CD14-positive monocyte (primary cell): ENCODE measurements at regions not wholly inside any gene's neighbourhood (a gene's known extent, or its start where the extent isn't known, plus 50 kb on each side); places are given as distances from the start of the nearest gene placed in this dataset.
A peak's percentile ranks its signal among the peaks of the same experiment; 100 is the strongest.

Experiments used
- DNase-seq, 3 donors: peaks; one replicate each; pipeline ENCODE4 v3.0.0-alpha.2; 2011 to 2022
- H2AFZ ChIP-seq: 2 replicates; pipeline ENCODE4 v1.6.0; 2012; ENCODE audit warnings: mild to moderate bottlenecking, low read depth, low read length, inconsistent platforms; ENCODE audit not compliant: insufficient read depth, poor library complexity, severe bottlenecking
- H3K27ac ChIP-seq, 2 donors: 1 replicate in 1 of 2; 2 replicates in 1 of 2; pipeline ENCODE4 v1.5.1; 2012 to 2013; ENCODE audit warnings: low read length in 2 of 2, control low read depth in 1 of 2, inconsistent platforms in 1 of 2, low read depth in 1 of 2, mild to moderate bottlenecking in 1 of 2
- H3K27me3 ChIP-seq, 2 donors: one replicate each; pipeline versions ENCODE4 v1.6.0 to v1.6.1; 2011 to 2013; ENCODE audit warnings: low read length in 2 of 2; ENCODE audit not compliant: control insufficient read depth in 2 of 2, insufficient read depth in 2 of 2
- H3K36me3 ChIP-seq, 2 donors: replicated peaks in 1 of 2; 1 replicate in 1 of 2; 2 replicates in 1 of 2; pipeline versions ENCODE4 v1.5.1 to v1.6.1; 2012 to 2013; ENCODE audit warnings: low read length in 2 of 2, control low read depth in 1 of 2, inconsistent platforms in 1 of 2, mild to moderate bottlenecking in 1 of 2; ENCODE audit not compliant: insufficient read depth in 2 of 2, control insufficient read depth in 1 of 2
- H3K4me1 ChIP-seq, 2 donors: 1 replicate in 1 of 2; 2 replicates in 1 of 2; pipeline versions ENCODE4 v1.5.1 to v1.6.1; 2012 to 2013; ENCODE audit warnings: low read length in 2 of 2, control low read depth in 1 of 2, inconsistent platforms in 1 of 2, mild to moderate bottlenecking in 1 of 2, moderate library complexity in 1 of 2; ENCODE audit not compliant: insufficient read depth in 2 of 2, control insufficient read depth in 1 of 2
- H3K4me2 ChIP-seq: replicated peaks from 2 replicates; pipeline ENCODE3; 2012; ENCODE audit warnings: low read length, moderate library complexity, mild to moderate bottlenecking; ENCODE audit not compliant: poor library complexity, severe bottlenecking; ENCODE audit errors: extremely low read depth
- H3K4me3 ChIP-seq, 3 experiments: fragments of 200-600 bp in 1 of 3; sonication (generic) in 1 of 3; replicated peaks in 1 of 3; 1 replicate in 2 of 3; 2 replicates in 1 of 3; pipeline ENCODE4 v1.5.1; 2011 to 2013; ENCODE audit warnings: low read length in 3 of 3, mild to moderate bottlenecking in 3 of 3, control low read depth in 2 of 3, low read depth in 2 of 3, inconsistent platforms in 1 of 3, moderate library complexity in 1 of 3
- H3K79me2 ChIP-seq: 2 replicates; pipeline ENCODE4 v1.6.0; 2012; ENCODE audit warnings: mild to moderate bottlenecking, control low read depth, inconsistent platforms, low read length, moderate library complexity; ENCODE audit not compliant: insufficient read depth
- H3K9ac ChIP-seq: 2 replicates; pipeline ENCODE4 v1.6.0; 2017; ENCODE audit warnings: low read length, mild to moderate bottlenecking; ENCODE audit not compliant: insufficient read depth, poor library complexity, severe bottlenecking
- H3K9me3 ChIP-seq, 2 donors: replicated peaks in 1 of 2; 1 replicate in 1 of 2; 2 replicates in 1 of 2; pipeline versions ENCODE4 v1.5.1 to v1.6.1; 2012 to 2013; ENCODE audit warnings: low read length in 2 of 2, control low read depth in 1 of 2; ENCODE audit not compliant: control insufficient read depth in 1 of 2, insufficient read depth in 1 of 2
- H4K20me1 ChIP-seq: 2 replicates; pipeline ENCODE4 v1.6.0; 2012; ENCODE audit warnings: mild to moderate bottlenecking, low read length, control low read depth, moderate library complexity; ENCODE audit not compliant: insufficient read depth
- H3K27ac Mint-ChIP-seq, 7 donors: one replicate each; pipeline ENCODE4 v1.8.0; 2020; ENCODE audit warnings: mild to moderate bottlenecking in 7 of 7, mixed read lengths in 7 of 7, moderate library complexity in 6 of 7, inconsistent platforms in 2 of 7
- H3K27me3 Mint-ChIP-seq, 3 donors: one replicate each; pipeline ENCODE4 v1.8.0; 2021 to 2022; ENCODE audit warnings: low read depth in 3 of 3, mild to moderate bottlenecking in 3 of 3, mixed read lengths in 3 of 3, moderate library complexity in 3 of 3, inconsistent platforms in 1 of 3
- H3K36me3 Mint-ChIP-seq, 2 donors: one replicate each; pipeline ENCODE4 v1.8.0; 2020; ENCODE audit warnings: mixed read lengths in 2 of 2, inconsistent platforms in 1 of 2, mild to moderate bottlenecking in 1 of 2
- H3K4me1 Mint-ChIP-seq: one replicate; pipeline ENCODE4 v1.8.0; 2020; ENCODE audit warnings: mild to moderate bottlenecking, mixed read lengths
- H3K4me3 Mint-ChIP-seq, 2 donors: one replicate each; pipeline ENCODE4 v1.8.0; 2020; ENCODE audit warnings: mild to moderate bottlenecking in 2 of 2, mixed read lengths in 2 of 2, moderate library complexity in 1 of 2
- H3K9me3 Mint-ChIP-seq, 7 donors: one replicate each; pipeline ENCODE4 v1.8.0; 2020 to 2022; ENCODE audit warnings: mixed read lengths in 7 of 7, mild to moderate bottlenecking in 6 of 7, moderate library complexity in 6 of 7, inconsistent platforms in 2 of 7
- WGBS: methylation state at CpG from one replicate; pipeline ENCODE4 v1.1.5; 2013; ENCODE audit warnings: missing lambda C conversion rate; ENCODE audit not compliant: insufficient coverage; 5-methylcytosine and 5-hydroxymethylcytosine counted together
- intact Hi-C, 2 donors: fragments of 100-400 bp; cut with micrococcal nuclease; formaldehyde crosslinking; loops; one replicate each; pipeline versions ENCODE4 v1.15.0 to v1.15.1; 2023
- TF ChIP-seq, protein P1 (sequence below): fragments of 200-600 bp; IDR thresholded peaks from one replicate; pipeline ENCODE4 v1.8.0; 2022; ENCODE audit warnings: antibody characterized with exemption, mild to moderate bottlenecking

DNA sequence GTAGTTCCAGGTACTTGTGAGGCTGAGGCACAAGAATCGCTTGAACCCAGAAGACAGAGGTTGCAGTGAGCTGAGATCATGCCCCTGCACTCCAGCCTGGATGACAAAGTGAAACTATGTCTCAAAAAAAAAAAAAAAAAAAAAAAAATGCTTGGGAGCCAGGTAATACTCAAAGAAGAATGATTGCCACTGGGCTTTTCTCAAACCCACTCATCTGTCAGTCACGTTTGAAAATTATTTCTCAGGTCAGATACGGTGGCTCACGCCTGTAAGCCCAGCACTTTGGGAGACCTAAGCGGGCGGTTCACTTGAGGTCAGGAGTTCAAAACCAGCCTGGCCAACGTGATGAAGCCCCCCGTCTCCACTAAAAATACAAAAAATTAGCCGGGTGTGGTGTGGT lies 155.7 kb downstream of the RELL1 start:
- Mint-ChIP-seq H3K36me3 (no peaks in the 10 kb centered on the region), H3K4me3 (no peak overlapping the region), H3K4me1 (peaks cover 8% of the 10 kb centered on the region), H3K9me3 (peaks cover 0 to 3% (median 0%) of the 10 kb centered on the region in 7 donors), H3K27me3 (peaks cover 0 to 4% (median 1%) of the 10 kb centered on the region in 3 donors), H3K27ac (no peak overlapping the region)
- Histone ChIP-seq H3K27ac (no peak overlapping the region), H3K4me3 (no peak overlapping the region), H3K4me2 (no peak overlapping the region), H4K20me1 (no peaks in the 10 kb centered on the region), H3K36me3 (no peaks in the 10 kb centered on the region), H3K9me3 (no peaks in the 10 kb centered on the region), H2AFZ (no peak overlapping the region), H3K4me1 (no peaks in the 10 kb centered on the region), H3K79me2 (no peaks in the 10 kb centered on the region), H3K9ac (no peak overlapping the region), H3K27me3 (no peaks in the 10 kb centered on the region)
- intact Hi-C loops: no loop called here
- TF ChIP-seq, protein P1, sequence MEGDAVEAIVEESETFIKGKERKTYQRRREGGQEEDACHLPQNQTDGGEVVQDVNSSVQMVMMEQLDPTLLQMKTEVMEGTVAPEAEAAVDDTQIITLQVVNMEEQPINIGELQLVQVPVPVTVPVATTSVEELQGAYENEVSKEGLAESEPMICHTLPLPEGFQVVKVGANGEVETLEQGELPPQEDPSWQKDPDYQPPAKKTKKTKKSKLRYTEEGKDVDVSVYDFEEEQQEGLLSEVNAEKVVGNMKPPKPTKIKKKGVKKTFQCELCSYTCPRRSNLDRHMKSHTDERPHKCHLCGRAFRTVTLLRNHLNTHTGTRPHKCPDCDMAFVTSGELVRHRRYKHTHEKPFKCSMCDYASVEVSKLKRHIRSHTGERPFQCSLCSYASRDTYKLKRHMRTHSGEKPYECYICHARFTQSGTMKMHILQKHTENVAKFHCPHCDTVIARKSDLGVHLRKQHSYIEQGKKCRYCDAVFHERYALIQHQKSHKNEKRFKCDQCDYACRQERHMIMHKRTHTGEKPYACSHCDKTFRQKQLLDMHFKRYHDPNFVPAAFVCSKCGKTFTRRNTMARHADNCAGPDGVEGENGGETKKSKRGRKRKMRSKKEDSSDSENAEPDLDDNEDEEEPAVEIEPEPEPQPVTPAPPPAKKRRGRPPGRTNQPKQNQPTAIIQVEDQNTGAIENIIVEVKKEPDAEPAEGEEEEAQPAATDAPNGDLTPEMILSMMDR: no peak
- 100% methylated on average over 5 of the region's 9 CpGs for WGBS
- DNase-seq: no peak

DNA sequence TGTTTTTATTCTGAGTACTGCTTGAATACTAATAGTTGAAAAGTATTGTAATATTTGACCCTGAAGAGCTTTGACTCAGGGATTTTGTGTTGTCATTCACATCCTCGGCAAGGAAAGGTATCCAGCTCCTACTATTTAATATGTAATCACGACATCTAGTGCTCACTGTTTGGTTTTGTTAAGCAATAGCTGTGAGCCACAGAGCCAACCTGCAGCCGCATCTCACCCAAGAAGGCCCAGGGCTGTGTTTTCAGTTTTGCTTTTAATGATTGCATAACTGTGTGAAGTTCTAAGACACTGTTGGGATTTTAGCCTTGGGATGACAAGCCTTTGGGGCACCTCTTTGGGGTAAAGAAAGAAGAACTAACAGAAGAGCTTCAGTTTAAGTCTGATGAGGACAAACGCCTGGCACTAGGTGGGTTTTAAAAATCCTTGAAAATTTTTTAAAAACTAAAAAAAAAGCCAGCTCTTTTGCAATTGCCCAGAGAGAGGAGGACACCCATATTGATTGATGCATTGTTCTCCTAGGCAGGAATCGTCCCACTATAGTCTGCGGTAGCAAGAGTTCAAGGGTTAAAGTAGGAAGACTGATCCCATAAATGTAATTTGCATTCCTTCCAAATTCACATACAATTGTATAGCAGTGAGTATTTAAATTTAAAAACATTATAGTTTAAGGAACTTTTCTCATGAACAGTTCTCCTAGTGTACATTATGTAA lies 157.8 kb downstream of the RELL1 start:
- H3K9ac ChIP-seq: no peak overlapping the region
- H3K27me3 ChIP-seq: no peaks in the 10 kb centered on the region
- no peak overlapping the region for H3K4me2 ChIP-seq
- intact Hi-C loops: no loop called here
- WGBS: 33% methylated on average over 1 of the region's 6 CpGs
- H3K27ac ChIP-seq: no peak overlapping the region
- Mint-ChIP-seq H3K4me1 (peaks cover 8% of the 10 kb centered on the region), H3K36me3 (no peaks in the 10 kb centered on the region), H3K27ac (no peak overlapping the region), H3K27me3 (peaks cover 0 to 2% (median 1%) of the 10 kb centered on the region in 3 donors), H3K4me3 (no peak overlapping the region), H3K9me3 (peaks cover 0 to 1% (median 0%) of the 10 kb centered on the region in 7 donors)
- H3K9me3 ChIP-seq: no peaks in the 10 kb centered on the region
- peak in 1 of 3 donors; percentile 6 for DNase-seq
- TF ChIP-seq, protein P1: no peak
- H3K4me1 ChIP-seq: no peaks in the 10 kb centered on the region
- H2AFZ ChIP-seq: no peak overlapping the region
- H3K36me3 ChIP-seq: no peaks in the 10 kb centered on the region
- H3K4me3 ChIP-seq: no peak overlapping the region
- no peaks in the 10 kb centered on the region for H3K79me2 ChIP-seq
- no peaks in the 10 kb centered on the region for H4K20me1 ChIP-seq
